ENCODE measurements at regions not wholly inside any gene's neighbourhood (a gene's known extent, or its start where the extent isn't known, plus 50 kb on each side); places are given as distances from the start of the nearest gene placed in this dataset.

DNA sequence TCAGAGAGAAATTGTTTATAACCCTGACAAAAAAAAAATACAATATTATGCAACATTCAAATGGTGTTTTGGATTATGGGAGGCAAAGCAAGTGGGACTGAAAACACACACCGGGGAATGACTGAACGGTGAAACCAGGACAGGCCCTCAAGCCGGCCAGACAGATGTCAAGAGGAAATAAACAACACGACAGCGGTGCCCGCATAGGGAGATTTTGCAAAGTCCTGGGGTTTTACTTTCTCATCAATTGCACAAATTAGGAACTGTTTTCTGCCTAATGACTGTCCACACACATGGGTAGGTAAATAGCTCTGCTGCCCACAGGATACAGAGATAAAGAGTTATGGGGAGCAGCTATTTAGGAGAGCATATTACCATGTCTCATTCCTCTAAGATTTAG lies 134.5 kb downstream of the IRS2 start:
- TF ChIP-seq EP300 (IDR thresholded peaks at IDR 0.05) (no peak), POLR2A (IDR thresholded peaks at IDR 0.05) (no peak), POLR2AphosphoS5 (IDR thresholded peaks at IDR 0.05) (no peak)
- TF ChIP-seq, protein P1, sequence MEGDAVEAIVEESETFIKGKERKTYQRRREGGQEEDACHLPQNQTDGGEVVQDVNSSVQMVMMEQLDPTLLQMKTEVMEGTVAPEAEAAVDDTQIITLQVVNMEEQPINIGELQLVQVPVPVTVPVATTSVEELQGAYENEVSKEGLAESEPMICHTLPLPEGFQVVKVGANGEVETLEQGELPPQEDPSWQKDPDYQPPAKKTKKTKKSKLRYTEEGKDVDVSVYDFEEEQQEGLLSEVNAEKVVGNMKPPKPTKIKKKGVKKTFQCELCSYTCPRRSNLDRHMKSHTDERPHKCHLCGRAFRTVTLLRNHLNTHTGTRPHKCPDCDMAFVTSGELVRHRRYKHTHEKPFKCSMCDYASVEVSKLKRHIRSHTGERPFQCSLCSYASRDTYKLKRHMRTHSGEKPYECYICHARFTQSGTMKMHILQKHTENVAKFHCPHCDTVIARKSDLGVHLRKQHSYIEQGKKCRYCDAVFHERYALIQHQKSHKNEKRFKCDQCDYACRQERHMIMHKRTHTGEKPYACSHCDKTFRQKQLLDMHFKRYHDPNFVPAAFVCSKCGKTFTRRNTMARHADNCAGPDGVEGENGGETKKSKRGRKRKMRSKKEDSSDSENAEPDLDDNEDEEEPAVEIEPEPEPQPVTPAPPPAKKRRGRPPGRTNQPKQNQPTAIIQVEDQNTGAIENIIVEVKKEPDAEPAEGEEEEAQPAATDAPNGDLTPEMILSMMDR (IDR thresholded peaks at IDR 0.05), result no peak

All from gastroesophageal sphincter (tissue), 3 donors.